Choroid plexus epithelial cell (primary cell): ENCODE measurements at regions not wholly inside any gene's neighbourhood (a gene's known extent, or its start where the extent isn't known, plus 50 kb on each side); places are given as distances from the start of the nearest gene placed in this dataset.

Experiments used
- DNase-seq: peaks from one replicate; pipeline ENCODE4 v3.0.0-alpha.2; 2010; ENCODE audit warnings: low read depth
- H3K4me3 ChIP-seq: 2 replicates; pipeline ENCODE4 v1.5.1; 2011; ENCODE audit warnings: low read depth, mild to moderate bottlenecking, control low read depth, low read length, moderate library complexity
- TF ChIP-seq, protein P1 (sequence below): conservative IDR thresholded peaks from 2 replicates; pipeline ENCODE4 v1.5.1; 2011; ENCODE audit warnings: low read depth, mild to moderate bottlenecking, control low read depth, inconsistent platforms, low read length, moderate library complexity

DNA sequence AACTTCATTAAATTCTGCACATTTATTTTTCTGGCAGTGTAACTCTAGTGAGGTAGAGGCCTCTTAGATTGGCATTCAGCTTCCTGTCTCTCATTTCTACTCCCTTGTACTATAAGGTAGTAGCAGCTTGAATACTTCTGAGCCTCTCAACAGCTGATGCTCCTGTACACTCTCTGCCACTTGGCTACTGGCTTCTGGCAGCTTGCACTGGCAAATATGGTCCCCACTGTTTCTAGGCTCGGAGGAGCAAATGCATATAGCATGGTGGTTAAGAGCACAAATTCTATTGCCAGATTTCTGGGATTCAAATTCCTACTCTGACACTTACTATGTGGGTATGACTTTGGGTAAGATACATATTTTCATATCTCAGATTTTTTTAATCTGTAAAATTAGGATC, 292.8 kb upstream of the ADGRB3 start:
- H3K4me3 ChIP-seq = no peak overlapping the region
- DNase-seq = no peak
- TF ChIP-seq, protein P1, sequence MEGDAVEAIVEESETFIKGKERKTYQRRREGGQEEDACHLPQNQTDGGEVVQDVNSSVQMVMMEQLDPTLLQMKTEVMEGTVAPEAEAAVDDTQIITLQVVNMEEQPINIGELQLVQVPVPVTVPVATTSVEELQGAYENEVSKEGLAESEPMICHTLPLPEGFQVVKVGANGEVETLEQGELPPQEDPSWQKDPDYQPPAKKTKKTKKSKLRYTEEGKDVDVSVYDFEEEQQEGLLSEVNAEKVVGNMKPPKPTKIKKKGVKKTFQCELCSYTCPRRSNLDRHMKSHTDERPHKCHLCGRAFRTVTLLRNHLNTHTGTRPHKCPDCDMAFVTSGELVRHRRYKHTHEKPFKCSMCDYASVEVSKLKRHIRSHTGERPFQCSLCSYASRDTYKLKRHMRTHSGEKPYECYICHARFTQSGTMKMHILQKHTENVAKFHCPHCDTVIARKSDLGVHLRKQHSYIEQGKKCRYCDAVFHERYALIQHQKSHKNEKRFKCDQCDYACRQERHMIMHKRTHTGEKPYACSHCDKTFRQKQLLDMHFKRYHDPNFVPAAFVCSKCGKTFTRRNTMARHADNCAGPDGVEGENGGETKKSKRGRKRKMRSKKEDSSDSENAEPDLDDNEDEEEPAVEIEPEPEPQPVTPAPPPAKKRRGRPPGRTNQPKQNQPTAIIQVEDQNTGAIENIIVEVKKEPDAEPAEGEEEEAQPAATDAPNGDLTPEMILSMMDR = no peak

DNA sequence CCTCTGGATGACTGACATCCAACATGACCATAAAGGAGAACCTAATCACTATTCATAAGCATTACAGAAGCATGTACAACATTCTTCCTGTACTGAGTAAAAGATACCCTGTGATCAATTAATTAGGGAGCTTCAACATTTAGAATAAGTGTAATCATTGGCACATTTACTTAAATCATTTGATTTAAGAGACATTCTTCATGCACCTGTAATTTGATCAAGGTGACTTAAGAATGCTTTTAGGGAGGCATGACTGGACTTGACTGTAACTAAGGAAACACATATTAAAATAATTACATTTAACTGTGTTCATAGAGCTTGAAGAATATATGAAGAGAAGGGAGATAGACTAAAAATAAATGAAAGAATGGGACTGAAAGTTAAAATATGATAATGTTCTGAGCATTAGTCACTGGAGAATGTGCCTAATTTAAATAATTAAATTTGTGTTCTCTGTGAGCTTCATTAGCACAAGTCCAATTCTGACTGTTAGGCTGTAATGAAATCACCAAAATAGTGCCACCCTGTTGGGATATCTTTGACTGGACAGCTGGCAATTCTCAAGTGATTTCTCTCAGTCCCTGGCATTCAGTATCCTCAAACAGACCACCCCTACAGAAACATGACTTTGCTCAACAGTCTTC, 295.5 kb upstream of the ADGRB3 start:
- no peak overlapping the region for H3K4me3 ChIP-seq
- no peak for DNase-seq
- TF ChIP-seq, protein P1 = no peak

DNA sequence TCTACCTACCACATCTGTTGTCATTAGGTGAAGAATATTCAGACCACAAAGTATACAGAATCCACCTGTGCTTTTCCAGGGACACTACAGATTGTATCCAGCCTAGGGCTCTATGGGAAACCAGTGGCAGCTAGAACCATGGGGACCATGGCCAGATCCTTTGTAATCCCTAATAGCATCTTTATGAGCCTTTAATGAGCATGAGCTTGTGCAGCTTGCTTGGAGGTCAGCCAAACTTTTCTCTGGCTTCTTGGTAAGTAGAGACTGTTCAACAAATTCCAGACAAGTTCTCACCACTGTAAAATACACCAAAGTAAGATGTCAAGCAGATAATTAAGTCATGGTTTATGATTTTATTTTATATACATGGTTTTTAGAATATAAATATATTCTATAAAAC, 301.6 kb upstream of the ADGRB3 start:
- TF ChIP-seq, protein P1 = no peak
- peak; percentile 3 for DNase-seq
- no peak overlapping the region for H3K4me3 ChIP-seq

DNA sequence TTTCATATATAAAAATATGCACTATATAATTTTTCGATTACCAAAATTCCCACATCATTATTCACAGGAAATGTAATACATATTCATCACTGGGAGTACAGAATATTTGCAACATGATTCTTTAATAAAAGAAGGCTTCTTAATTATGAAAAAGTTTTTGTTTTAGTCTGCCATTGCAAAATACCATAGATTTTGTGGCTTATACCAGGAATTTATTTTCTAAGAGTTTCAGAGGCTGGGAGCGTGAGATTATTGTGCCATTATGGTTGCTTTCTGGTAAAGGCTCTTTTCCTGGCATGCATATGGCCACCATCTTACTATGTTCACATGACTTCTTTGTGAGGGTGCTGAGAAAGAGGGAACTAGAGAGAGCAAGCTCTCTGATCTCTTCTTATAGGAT, 306.9 kb upstream of the ADGRB3 start:
- TF ChIP-seq, protein P1 = no peak
- DNase-seq = no peak

DNA sequence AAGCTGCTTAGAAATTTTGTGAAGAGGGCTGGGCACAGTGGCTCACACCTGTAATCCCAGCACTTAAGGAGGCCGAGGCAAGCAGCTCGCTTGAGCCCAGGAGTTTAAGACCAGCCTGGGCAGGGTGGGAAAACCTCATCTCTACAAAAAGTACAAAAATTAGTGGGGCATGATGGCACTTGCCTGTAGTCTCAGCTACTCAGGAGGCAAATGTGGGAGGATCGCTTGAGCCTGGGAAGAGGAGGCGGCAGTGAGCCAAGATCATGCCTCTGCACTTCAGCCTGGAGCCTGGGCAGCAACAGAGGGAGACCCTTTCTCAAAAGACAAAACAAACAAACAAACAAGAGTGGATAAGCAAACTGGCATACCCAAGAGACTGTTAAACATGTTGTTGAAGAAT, 308.3 kb upstream of the ADGRB3 start:
- no peak overlapping the region for H3K4me3 ChIP-seq
- TF ChIP-seq, protein P1 = no peak
- no peak for DNase-seq

More for the DNA sequence above, 306.9 kb upstream of the ADGRB3 start:
- H3K4me3 ChIP-seq = no peak overlapping the region

DNA sequence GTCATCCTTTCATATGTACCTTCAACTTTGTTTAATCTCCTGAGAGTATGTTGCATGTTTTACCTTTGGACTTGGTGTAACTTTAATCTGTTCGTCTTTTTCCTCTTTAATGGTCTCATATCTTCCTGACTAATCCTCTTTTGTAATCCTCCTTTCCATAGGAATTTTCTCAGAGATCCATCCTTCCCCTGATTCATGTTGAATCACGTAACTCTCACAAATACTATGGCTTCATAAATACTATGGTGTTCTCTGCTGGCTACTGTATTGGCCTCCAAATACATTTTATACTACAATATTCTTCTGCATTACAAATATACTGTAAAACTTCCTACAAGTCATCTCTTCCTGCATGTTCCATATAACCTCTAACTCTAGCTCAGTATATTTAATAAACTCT, 317.7 kb upstream of the ADGRB3 start:
- TF ChIP-seq, protein P1 = no peak
- no peak overlapping the region for H3K4me3 ChIP-seq
- DNase-seq = no peak

DNA sequence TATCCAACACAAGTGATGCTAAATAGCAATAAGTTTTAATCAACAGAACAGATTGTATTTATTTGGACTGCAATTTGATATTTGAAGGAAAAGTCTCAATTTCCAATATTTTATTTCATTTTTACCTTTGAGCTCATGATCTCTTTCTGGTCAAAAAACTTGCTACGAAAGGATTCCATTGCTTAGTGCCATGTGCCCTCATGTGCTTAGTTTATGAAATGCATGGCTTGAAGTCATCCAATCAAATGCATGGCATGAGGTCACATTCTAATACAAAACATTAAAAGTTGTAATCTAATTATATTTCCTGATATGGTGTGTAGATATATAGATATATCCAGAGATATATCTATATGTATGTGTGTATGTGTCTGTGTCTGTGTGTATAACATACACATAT, 321.2 kb upstream of the ADGRB3 start:
- TF ChIP-seq, protein P1 = peak; percentile 68
- H3K4me3 ChIP-seq = no peak overlapping the region

More for the DNA sequence above, 321.2 kb upstream of the ADGRB3 start:
- DNase-seq = peak; percentile 76
